ENCODE measurements at regions not wholly inside any gene's neighbourhood (a gene's known extent, or its start where the extent isn't known, plus 50 kb on each side); places are given as distances from the start of the nearest gene placed in this dataset.
"Not testable (repeated sequence)": the region's sequence is repeated elsewhere in the genome, so short reads cannot be mapped to it uniquely, and the experiment has no call there.

DNA sequence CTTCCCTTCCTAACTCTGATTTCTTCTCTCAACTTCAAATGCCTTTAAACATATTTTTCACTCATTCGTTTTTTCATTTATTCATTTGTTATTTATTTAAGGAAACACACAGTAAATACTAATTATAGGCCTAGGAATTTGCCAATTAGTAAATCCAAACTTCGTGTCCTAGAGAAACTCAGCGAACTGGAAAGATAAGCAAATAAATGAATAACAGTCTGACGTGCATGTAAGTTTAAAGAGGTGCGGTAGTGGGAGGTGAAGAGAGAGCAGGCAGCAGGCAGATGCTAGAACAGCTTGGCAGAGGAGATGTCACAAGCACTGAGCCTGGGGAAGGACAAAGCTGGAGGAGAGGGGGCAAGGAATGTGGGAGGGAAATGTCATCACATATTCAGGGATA is 228.2 kb downstream of the DPY19L2 start:
- in situ Hi-C loops (cut with MboI; ENCODE audit: low pct_unique_long_range_greater_than_20kb in 2 of 9, low sequenced_read_pairs in 9 of 9, unreplicated experiment in 9 of 9): loop anchor here in 1 of 9 experiments (25.0 kb wide), 1 partner anchor 103 kb away; no protein-coding TSS in a partner anchor
- 7 to 67% (median 45%) methylated on average over 2 to 5 of the region's 5 CpGs; no CpG with 5 or more reads in 1 of the 10 experiments for WGBS, 10 experiments
- Histone ChIP-seq H3K4me1 (replicated peaks in 1 of 2) (no peaks in the 10 kb centered on the region), H3K4me3 (no peak overlapping the region), H3K27ac (no peak overlapping the region)
- ATAC-seq (replicated peaks in 6 of 8): peak in 3 of 8 experiments; percentile 28 to 40 (median 31)

DNA sequence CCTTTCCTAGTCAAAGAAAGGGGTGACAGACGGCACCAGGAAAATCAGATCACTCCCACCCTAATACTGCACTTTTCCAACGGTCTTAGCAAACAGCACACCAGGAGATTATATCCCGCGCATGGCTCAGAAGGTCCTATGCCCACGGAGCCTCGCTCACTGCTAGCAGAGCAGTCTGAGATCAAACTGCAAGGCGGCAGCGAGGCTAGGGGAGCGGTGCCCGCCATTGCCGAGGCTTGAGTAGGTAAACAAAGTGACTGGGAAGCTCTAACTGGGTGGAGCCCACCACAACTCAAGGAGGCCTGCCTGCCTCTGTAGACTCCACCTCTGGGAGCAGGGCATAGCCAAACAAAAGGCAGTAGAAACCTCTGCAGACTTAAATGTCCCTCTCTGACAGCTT is 233.9 kb downstream of the DPY19L2 start:
- H3K27ac ChIP-seq; H3K4me3 ChIP-seq; H3K4me1 ChIP-seq (replicated peaks in 1 of 2); ATAC-seq (replicated peaks in 6 of 8): not testable (repeated sequence)
- in situ Hi-C loops (cut with MboI; ENCODE audit: low pct_unique_long_range_greater_than_20kb in 2 of 9, low sequenced_read_pairs in 9 of 9, unreplicated experiment in 9 of 9): loop anchor here in 1 of 9 experiments (25.0 kb wide), 1 partner anchor 97 kb away; no protein-coding TSS in a partner anchor
- 55% methylated on average over 4 of the region's 11 CpGs; no CpG with 5 or more reads in 9 of the 10 experiments for WGBS, 10 experiments

DNA sequence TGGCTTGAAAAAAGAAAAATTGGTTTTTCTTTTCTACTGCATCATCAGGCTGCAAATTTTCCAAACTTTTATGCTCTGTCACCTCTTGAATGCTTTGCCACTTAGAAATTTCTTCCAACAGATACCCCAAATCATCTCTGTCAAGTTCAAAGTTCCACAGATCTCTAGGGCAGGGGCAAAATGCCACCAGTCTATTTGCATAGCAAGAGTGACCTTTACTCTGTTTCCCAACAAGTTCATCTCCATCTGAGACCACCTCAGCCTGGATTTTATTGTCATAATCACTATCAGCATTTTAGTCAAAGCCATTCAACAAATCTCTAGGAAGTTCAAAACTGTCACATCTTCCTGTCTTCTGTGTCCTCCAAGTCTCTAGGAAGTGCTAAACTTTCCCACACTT is 240.3 kb downstream of the DPY19L2 start:
- H3K4me3 ChIP-seq; ATAC-seq (replicated peaks in 6 of 8); H3K27ac ChIP-seq; H3K4me1 ChIP-seq (replicated peaks in 1 of 2): not testable (repeated sequence)
- in situ Hi-C loops (cut with MboI; ENCODE audit: low pct_unique_long_range_greater_than_20kb in 2 of 9, low sequenced_read_pairs in 9 of 9, unreplicated experiment in 9 of 9): loop anchor here in 1 of 9 experiments (25.0 kb wide), 1 partner anchor 91 kb away; no protein-coding TSS in a partner anchor

DNA sequence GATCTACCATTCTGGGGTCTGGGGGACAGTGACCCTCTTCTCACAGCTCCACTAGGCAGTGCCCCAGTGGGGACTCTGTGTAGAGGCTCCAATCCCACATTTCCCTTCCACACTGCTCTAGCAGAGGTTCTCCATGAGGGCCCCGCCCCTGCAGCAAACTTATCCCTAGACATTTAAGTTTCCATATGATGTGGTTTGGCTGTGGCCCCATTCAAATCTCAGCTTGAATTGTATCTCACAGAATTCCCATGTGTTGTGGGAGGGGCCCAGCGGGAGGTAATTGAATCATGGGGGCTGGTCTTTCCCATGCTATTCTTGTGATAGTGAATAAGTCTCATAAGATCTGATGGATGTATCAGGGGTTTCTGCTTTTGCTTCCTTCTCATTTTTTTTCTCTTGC is 241.3 kb downstream of the DPY19L2 start:
- WGBS, 10 experiments: 0 to 100% (median 30%) methylated on average over 1 to 2 of the region's 2 CpGs; no CpG with 5 or more reads in 4 of the 10 experiments
- peak in 2 of 8 experiments; percentile 16 to 63 for ATAC-seq (replicated peaks in 6 of 8)
- in situ Hi-C loops (cut with MboI; ENCODE audit: low pct_unique_long_range_greater_than_20kb in 2 of 9, low sequenced_read_pairs in 9 of 9, unreplicated experiment in 9 of 9): loop anchor here in 1 of 9 experiments (25.0 kb wide), 1 partner anchor 90 kb away; no protein-coding TSS in a partner anchor
- not testable (repeated sequence) for H3K27ac ChIP-seq; H3K4me1 ChIP-seq (replicated peaks in 1 of 2); H3K4me3 ChIP-seq

DNA sequence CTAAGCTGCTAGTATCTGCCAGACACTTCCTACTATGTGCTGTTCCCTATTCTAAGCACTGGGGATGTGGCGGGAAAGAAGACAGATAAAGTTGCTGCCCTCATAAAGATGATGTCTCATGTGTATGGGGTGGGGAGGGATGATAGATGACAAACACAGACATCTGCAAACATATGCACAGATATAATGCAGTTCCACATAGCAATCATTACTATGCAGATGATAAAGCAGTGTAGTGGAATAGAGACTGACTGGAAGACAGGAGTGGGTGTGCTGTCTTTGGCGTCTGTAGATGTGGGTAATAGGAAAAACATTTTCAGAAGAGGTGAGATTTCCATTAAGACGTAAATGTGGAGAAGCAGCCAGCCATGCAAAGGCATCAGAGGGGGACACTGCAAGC is 243.6 kb downstream of the DPY19L2 start:
- no peak overlapping the region for H3K4me3 ChIP-seq
- H3K4me1 ChIP-seq (replicated peaks in 1 of 2): no peaks in the 10 kb centered on the region
- WGBS, 10 experiments: 50 to 100% (median 67%) methylated on average over 1 to 3 of the region's 3 CpGs; no CpG with 5 or more reads in 3 of the 10 experiments
- in situ Hi-C loops (cut with MboI; ENCODE audit: low pct_unique_long_range_greater_than_20kb in 2 of 9, low sequenced_read_pairs in 9 of 9, unreplicated experiment in 9 of 9): loop anchor here in 3 of 9 experiments (25.0 kb wide), 4 partner anchors 87 to 388 kb away; partner anchors contain the start of genes DPY19L2 (in 1 of the 3) and RXYLT1 (in 1 of the 3)
- H3K27ac ChIP-seq: no peak overlapping the region
- peak in 2 of 8 experiments; percentile 69 to 79 for ATAC-seq (replicated peaks in 6 of 8)

DNA sequence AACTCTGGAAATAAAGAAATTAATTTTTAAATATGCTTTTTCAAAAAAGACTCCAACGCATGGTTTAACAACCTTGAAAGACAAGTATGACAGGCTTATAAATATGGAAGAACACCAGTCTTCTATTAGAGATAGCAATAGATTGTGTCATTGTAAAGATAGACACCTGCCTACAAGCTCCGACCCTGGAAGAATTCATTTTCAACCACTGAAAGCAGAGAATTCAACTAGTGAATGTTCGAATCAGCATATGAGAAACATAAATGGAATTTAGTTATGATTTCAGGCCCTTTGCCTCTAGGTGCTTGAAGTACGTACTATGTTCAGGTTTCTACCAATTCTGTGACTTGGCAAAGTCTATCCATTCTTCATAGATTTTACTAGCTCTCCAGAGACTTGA is 244.5 kb downstream of the DPY19L2 start:
- Histone ChIP-seq H3K4me1 (replicated peaks in 1 of 2) (no peaks in the 10 kb centered on the region), H3K4me3 (no peak overlapping the region), H3K27ac (no peak overlapping the region)
- 19 to 100% (median 82%) methylated on average over 1 to 4 of the region's 4 CpGs for WGBS, 10 experiments
- no peak for ATAC-seq (replicated peaks in 6 of 8)
- in situ Hi-C loops (cut with MboI; ENCODE audit: low pct_unique_long_range_greater_than_20kb in 2 of 9, low sequenced_read_pairs in 9 of 9, unreplicated experiment in 9 of 9): loop anchor here in 3 of 9 experiments (25.0 kb wide), 3 partner anchors 238 to 388 kb away; partner anchors contain the start of genes DPY19L2 (in 1 of the 3) and RXYLT1 (in 1 of the 3)

DNA sequence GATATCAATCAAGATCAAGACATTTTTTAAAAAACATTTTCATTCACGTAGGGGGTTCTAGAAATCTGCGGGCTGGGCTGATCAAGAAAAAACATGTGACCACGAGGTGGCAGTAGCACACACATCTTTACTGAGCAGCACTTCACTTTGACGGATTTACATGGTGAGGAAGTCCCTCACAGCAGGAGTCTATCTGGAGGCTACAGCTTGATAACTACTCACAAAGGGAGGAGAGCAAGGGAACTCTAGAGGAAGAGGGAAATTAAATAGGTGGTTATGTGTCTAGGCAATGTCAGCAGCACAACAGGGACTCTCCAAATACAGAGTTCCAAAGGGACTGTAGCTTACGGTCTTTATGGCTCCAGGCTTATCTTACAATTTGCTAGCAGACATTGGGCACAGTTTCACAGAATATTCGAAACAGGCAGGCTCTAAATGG is 248.1 kb downstream of the DPY19L2 start:
- in situ Hi-C loops (cut with MboI; ENCODE audit: low pct_unique_long_range_greater_than_20kb in 2 of 9, low sequenced_read_pairs in 9 of 9, unreplicated experiment in 9 of 9): loop anchor here in 3 of 9 experiments (25.0 kb wide), 3 partner anchors 242 to 392 kb away; partner anchors contain the start of genes DPY19L2 (in 1 of the 3) and RXYLT1 (in 1 of the 3)
- ATAC-seq (replicated peaks in 6 of 8): peak in 3 of 8 experiments; percentile 86 to 92 (median 89)
- Histone ChIP-seq H3K27ac (no peak overlapping the region), H3K4me1 (replicated peaks in 1 of 2) (no peaks in the 10 kb centered on the region), H3K4me3 (no peak overlapping the region)
- WGBS, 10 experiments: 0 to 100% (median 15%) methylated on average over 1 to 6 of the region's 6 CpGs

DNA sequence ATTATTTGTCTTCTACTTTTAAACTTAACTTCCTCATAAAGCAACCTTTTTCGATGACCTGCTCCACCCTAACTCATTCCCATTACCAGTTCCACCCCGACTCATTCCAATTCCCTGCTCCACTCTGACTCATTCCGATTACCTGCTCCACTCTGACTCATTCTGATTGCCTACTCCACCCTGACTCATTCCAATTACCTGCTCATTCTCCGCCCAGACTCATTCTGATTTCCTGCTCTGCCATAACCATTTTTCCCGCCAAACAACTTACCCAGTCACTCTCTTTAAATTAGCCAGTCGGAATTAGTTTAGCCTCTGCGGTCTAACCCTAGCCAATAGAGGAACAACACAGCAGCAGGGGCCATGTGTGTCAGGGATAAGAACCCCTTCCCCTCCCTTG is 249.1 kb downstream of the DPY19L2 start:
- WGBS, 10 experiments: 48 to 94% (median 87%) methylated on average over 3 to 7 of the region's 7 CpGs; no CpG with 5 or more reads in 1 of the 10 experiments
- H3K4me1 ChIP-seq (replicated peaks in 1 of 2): no peaks in the 10 kb centered on the region
- no peak overlapping the region for H3K4me3 ChIP-seq
- in situ Hi-C loops (cut with MboI; ENCODE audit: low pct_unique_long_range_greater_than_20kb in 2 of 9, low sequenced_read_pairs in 9 of 9, unreplicated experiment in 9 of 9): loop anchor here in 3 of 9 experiments (25.0 kb wide), 3 partner anchors 243 to 393 kb away; partner anchors contain the start of genes DPY19L2 (in 1 of the 3) and RXYLT1 (in 1 of the 3)
- ATAC-seq (replicated peaks in 6 of 8): peak in 1 of 8 experiments; percentile 23
- H3K27ac ChIP-seq: no peak overlapping the region

DNA sequence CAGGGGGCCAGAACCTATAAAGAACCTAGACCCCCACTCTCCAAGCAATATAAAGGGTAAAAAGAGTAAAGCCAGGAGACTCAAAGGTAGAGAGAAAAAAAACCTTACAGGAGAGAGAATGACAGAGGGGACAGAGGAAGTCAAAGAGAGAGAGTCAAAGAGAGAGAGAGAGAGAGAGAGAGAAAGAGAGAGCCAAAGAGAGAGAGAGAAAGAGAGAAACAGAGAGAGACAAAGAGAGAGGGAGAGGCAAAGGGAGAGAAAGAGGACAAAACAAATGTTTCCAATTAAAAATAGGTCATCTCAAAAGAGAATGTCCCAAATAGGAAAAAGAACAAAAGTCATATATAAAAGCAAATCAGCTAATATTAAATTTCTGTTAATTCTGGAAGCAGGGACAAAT is 251.5 kb downstream of the DPY19L2 start:
- in situ Hi-C loops (cut with MboI; ENCODE audit: low pct_unique_long_range_greater_than_20kb in 2 of 9, low sequenced_read_pairs in 9 of 9, unreplicated experiment in 9 of 9): loop anchor here in 3 of 9 experiments (25.0 kb wide), 3 partner anchors 246 to 396 kb away; partner anchors contain the start of genes DPY19L2 (in 1 of the 3) and RXYLT1 (in 1 of the 3)
- Histone ChIP-seq H3K27ac (no peak overlapping the region), H3K4me3 (no peak overlapping the region), H3K4me1 (replicated peaks in 1 of 2) (no peaks in the 10 kb centered on the region)
- ATAC-seq (replicated peaks in 6 of 8): no peak

DNA sequence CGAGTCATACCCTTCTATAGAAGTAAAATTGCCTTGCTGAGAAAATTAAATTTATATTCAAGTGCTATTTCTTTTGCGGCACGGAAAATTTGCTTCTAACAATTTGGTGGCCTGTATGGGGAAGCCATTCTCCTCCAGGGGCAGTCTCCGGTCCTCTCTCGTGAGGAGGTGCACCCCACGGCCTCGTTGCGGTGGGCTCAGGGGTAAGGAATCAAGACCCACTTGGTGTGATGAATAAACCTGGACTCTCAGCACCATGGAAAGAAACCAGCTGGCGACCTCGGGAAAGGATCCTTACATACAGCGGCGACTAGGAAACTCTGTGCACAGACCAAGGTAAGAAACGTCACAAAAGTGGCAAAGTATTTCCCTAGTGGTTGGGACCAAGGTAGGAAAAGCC is 252.9 kb downstream of the DPY19L2 start:
- 45 to 100% (median 91%) methylated on average over 2 to 11 of the region's 13 CpGs; no CpG with 5 or more reads in 2 of the 10 experiments for WGBS, 10 experiments
- Histone ChIP-seq H3K4me3 (no peak overlapping the region), H3K27ac (no peak overlapping the region), H3K4me1 (replicated peaks in 1 of 2) (no peaks in the 10 kb centered on the region)
- in situ Hi-C loops (cut with MboI; ENCODE audit: low pct_unique_long_range_greater_than_20kb in 2 of 9, low sequenced_read_pairs in 9 of 9, unreplicated experiment in 9 of 9): loop anchor here in 3 of 9 experiments (25.0 kb wide), 3 partner anchors 247 to 397 kb away; partner anchors contain the start of genes DPY19L2 (in 1 of the 3) and RXYLT1 (in 1 of the 3)
- ATAC-seq (replicated peaks in 6 of 8): no peak

DNA sequence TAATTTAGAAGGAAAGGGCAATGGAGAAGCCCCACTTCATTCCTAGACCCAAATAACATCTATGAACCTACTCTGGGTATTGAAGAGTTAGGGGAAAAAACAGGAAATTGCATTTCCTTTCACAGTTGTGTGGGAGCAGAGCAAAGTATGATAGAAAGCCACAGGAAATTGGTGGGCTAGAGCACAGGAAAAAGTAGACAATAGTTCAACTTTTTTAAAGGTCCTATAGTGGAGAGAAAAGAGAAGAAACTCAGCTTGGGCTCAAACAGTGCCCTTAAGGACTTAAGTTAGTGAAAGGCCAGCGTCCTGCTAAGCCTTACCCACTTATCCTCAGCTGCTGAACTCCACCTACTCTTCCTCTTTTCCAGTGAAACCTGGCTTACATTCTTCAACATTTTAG is 258.1 kb downstream of the DPY19L2 start:
- ATAC-seq (replicated peaks in 6 of 8): no peak
- Histone ChIP-seq H3K4me3 (no peak overlapping the region), H3K4me1 (replicated peaks in 1 of 2) (no peaks in the 10 kb centered on the region), H3K27ac (no peak overlapping the region)
- in situ Hi-C loops (cut with MboI; ENCODE audit: low pct_unique_long_range_greater_than_20kb in 2 of 9, low sequenced_read_pairs in 9 of 9, unreplicated experiment in 9 of 9): loop anchor here in 3 of 9 experiments (25.0 kb wide), 3 partner anchors 252 to 402 kb away; partner anchors contain the start of genes DPY19L2 (in 1 of the 3) and RXYLT1 (in 1 of the 3)
- WGBS, 10 experiments: 0 to 100% (median 63%) methylated on average over 1 of the region's 1 CpG; no CpG with 5 or more reads in 2 of the 10 experiments

DNA sequence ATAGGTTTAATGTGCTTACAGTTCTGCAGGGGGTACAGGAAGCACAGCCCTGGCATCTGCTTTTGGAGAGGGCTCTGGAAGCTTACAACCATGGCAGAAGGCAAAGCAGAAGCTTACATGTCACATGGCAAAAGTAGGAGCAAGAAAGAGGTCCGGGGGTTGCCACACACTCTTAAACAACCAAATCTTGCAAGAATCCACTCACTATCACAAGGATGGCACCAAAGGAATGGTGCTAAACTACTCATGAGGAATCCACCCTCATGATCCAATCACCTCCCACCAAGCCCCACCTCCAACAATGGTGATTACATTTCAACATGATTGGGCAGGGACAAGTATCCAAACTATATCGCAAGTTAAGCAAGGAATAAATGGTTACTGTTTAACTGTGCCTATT is 255.8 kb upstream of the AVPR1A start:
- no peak for ATAC-seq (replicated peaks in 6 of 8)
- Histone ChIP-seq H3K4me1 (replicated peaks in 1 of 2) (no peaks in the 10 kb centered on the region), H3K4me3 (no peak overlapping the region), H3K27ac (no peak overlapping the region)
- 0 to 100% (median 85%) methylated on average over 1 to 2 of the region's 2 CpGs; no CpG with 5 or more reads in 3 of the 10 experiments for WGBS, 10 experiments
- in situ Hi-C loops (cut with MboI; ENCODE audit: low pct_unique_long_range_greater_than_20kb in 2 of 9, low sequenced_read_pairs in 9 of 9, unreplicated experiment in 9 of 9): loop anchor here in 3 of 9 experiments (25.0 kb wide), 3 partner anchors 256 to 406 kb away; partner anchors contain the start of genes DPY19L2 (in 1 of the 3) and RXYLT1 (in 1 of the 3)

DNA sequence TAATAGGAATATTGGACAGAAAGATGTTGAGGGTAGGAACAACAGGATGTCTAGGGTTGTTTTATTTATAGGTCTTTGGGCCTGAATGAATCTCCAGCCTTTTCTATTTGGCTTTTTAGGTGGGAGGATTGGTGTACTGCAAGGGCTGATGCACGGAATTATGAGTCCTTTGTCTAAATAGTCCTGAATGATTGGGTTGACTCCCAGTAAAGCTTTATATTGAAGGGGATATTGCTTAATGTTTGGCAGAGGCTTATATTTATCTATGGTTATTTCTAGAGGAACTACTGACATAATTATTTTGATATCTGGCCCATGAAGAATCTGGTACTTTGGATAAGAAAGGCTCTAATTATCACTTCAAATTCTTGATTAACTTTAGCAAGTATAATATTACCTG is 253.6 kb upstream of the AVPR1A start:
- Histone ChIP-seq H3K4me1 (replicated peaks in 1 of 2) (peaks cover 0 to 3% of the 10 kb centered on the region in 2 donors), H3K27ac (no peak overlapping the region), H3K4me3 (no peak overlapping the region)
- no CpG with 5 or more reads among the region's 1 CpG for WGBS, 10 experiments
- ATAC-seq (replicated peaks in 6 of 8): no peak
- in situ Hi-C loops (cut with MboI; ENCODE audit: low pct_unique_long_range_greater_than_20kb in 2 of 9, low sequenced_read_pairs in 9 of 9, unreplicated experiment in 9 of 9): loop anchor here in 3 of 9 experiments (25.0 kb wide), 3 partner anchors 258 to 408 kb away; partner anchors contain the start of genes DPY19L2 (in 1 of the 3) and RXYLT1 (in 1 of the 3)

Data from motor neuron (in vitro differentiated cells).